ENCODE measurements at regions not wholly inside any gene's neighbourhood (a gene's known extent, or its start where the extent isn't known, plus 50 kb on each side); places are given as distances from the start of the nearest gene placed in this dataset.
"Not testable (repeated sequence)": the region's sequence is repeated elsewhere in the genome, so short reads cannot be mapped to it uniquely, and the experiment has no call there.

DNA sequence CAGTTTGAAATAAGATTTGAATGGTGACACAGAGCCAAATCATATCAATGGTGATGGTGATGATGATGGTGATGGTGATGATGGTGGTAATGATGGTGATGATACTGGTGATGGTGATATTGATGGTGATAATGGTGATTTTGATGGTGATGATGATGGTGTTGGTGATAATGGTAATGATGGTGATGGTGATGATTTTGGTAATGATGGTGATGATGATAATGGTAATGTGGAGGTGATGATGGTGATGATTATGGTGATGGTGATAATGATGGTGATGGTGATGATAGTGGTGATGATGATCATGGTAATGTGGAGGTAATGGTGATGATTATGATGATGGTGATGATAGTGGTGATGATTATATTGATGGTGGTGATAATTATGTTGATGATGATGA lies 311.9 kb upstream of the SFSWAP start:
- no peak for DNase-seq

DNA sequence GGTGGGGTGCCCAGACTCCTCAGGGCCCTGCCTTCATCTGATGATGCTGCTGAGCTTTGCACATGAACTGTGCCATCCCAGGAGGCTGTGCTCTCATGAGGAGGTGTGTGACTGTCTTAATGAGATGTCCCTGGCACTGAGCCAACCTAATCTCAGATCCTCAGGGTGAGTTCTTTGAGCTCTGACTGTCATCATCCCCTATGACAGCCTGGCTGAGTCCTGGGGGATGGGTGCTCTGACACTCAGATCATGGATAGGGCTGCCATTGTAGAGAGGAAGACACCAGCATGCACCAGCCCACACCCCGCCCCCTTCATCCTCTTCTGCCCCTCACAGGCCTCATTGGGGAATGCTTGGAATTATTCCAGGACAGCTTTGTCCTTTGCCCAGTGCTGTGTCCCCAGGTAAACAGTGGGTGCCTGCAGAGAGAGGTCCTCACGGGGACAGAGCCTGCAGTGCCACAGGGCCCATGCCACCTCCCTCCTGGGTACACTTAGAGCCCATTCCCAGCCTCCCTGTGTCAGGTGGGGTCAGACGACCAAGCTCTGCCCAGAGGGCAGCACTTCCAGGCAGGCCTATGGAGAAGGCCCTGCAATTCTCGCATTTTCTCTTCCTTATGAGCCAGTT lies 310.1 kb upstream of the SFSWAP start:
- DNase-seq, result not testable (repeated sequence)

DNA sequence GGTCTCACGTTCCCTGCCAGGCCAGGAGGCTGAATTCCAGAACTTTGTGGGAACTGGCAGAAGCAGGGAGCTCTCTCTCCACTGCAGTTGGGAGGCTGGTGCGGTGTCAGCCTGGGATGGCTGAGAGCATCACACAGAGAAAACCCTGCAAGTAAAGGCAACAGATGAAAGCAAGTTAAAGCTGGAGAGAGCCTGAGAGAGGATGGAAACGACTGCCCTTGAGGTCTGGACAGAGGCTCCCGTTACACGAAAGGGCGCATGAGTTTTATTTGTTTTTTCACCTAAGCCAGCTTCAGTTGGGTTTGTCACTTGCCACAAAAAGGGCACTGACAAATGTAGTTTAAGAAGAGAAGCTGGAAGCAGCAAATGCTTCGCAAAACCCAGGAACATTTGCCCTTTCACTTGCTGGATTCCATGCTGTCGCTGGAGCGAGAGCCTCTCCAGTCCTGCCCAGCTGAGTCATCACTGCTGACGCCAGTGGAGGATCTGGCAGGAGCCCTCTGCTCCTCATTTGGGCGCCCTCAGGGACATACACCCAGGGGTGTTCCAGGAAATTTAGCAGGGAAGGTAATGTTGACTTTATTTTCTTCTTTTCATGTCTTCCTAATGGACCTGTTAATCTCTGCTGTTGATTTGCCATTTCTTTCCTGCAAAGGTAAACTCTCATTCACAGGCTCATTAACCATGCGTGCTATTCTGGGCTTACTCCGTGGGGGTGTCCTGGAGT lies 308.8 kb upstream of the SFSWAP start:
- not testable (repeated sequence) for DNase-seq

DNA sequence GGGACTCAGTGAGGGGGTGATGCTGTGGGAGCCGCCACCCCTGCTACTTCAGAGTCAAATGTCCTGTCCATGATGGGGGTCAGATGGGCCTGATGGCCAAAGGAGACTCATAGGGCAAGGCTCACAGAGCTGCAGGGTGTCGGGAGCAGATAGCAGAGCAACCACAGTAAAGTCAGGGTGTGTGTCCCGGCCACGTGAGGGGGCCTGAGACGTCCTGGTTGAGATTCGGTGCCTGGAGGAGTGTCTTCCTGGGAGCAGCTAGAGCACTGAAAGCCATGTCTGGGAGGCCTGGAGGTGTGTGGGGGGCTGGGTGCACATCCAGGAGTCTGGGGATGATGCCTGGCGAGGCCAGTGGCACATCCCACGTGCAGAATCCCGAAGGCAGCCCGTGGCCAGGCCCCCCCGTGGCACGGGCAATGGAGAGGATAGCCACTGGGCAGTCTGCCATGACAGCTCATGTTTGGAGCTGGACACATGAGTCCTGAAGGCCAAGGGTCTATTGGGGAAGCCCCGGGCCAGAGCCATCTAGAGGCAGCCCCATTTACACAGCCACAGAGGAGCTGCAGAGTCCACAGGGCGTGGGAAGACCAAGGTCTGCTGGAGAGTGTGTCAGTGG lies 308.0 kb upstream of the SFSWAP start:
- no peak for DNase-seq

DNA sequence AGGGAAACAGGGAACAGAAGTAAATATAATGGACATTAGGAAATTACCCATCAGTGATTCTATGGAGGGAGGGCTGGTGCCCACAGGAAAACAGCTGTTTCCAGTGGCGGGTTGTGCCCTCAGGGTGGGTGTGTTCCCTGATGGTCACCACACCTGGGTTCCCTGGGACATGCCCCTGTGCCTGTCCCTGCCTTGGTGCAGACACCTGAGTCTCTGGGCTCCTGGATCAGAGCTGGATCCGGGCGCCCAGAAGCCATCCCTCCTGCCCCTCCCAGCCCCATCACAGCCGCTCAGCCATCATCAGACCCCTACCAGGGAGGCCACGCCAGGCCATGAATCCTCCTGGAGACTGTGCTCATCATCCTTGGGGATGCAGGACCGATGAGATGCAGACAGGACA lies 307.2 kb upstream of the SFSWAP start:
- DNase-seq, result no peak

DNA sequence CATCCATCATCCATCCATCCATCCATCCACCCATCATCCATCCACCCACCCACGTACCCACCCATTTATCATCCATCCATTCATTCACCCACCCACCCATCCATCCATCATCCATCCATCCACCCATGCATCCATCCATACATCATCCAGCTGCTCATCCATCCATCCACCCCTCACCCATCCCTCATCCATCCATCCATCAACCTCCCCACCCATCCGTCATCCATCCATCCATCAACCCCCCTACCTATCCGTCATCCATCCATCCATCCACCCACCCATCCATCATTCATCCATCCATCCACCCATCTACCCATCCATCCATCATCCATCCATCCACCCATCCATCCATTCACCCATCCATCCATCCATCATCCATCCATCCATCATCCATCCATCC lies 306.2 kb upstream of the SFSWAP start:
- DNase-seq, result no peak

DNA sequence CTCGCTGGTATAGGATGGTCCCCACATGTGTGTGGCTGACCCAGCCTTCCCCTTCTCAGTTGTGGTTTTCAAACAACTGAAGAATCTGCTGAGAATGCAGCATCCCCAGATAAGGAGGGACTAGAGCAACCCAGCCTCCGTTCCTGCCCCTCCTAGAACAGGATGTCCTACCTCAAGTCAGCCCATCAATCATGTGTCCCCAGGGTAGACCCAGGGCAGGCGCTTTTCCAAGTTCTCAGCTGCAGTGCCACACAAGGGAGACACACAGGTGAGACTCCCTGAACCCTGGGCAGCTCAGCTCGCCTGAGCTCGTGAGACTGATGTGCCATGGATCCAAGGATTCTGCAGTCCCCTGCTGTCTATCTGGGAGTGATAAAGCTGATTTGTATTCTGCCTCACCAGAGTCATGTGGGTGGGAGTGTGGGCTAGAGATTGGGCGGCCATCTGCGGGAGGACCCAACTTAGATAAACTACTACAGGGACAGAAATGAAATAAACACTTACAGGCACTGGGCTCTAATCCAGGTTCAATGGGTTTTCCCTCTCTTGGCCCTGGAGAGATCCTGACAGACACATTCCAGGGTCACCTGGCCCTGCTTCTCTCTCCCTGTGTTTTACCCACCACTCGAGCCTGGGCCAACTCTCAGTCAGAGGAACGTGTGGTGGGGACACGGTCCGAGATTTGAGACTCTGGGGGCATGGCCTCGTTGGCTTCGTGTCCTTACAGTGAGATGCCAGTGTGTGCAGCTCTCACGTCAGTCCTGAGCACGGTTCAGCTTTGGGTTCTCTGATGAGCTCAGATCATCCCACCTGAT lies 303.5 kb upstream of the SFSWAP start:
- no peak for DNase-seq

DNA sequence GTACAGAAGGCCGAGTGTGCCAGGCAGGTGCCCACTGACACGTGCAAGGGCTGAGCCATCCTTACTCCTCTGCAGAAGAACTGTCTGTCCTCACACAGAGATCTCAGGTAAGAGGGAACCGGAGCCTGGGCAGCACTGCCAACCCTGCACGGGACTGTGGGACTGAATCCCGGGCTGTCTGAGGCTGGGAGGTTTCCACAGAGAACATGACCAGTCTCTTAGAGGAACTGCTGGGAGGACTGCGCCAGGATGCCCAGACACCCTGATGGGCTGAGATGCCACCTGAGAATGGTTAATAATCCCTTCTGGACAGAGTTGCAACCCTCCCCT lies 302.9 kb upstream of the SFSWAP start:
- no peak for DNase-seq

DNA sequence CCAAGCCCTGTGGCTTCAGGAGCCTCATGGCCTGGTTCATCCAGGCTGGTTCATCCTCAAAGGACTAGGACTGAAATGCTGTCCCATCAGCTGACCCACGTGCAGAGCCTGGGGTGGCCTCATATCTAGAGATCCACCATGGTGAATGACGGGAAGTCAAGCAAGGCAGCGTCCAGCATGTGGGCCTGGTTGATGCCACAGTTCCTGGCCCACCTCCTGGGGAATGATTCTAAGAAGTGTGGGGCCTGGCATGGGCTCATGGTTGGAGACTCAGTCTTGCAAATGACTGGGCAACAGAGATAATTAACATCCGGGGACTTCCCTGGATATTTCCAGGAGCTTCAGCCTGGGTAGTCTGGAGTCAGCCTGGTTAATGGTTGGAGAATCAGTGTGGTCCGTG lies 302.4 kb upstream of the SFSWAP start:
- DNase-seq, result no peak

DNA sequence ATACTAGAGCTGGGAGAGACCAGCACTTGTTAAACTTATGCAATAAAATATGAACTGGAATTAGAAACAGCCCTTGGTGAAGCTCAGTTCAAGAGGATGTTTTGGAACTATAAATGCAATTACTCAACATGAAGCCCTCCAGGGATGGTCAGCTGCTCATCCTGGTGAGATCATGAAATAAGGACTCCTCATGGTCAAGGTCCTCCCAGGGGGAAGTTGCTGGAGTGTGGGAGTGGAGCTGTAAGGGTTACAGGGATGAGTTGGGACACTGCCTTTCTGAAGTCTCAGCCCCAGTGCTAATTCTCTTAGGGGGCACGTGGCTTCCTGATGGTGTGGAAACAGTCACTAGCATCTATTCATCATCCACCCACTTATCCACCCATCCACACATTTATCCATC lies 301.7 kb upstream of the SFSWAP start:
- DNase-seq, result no peak

DNA sequence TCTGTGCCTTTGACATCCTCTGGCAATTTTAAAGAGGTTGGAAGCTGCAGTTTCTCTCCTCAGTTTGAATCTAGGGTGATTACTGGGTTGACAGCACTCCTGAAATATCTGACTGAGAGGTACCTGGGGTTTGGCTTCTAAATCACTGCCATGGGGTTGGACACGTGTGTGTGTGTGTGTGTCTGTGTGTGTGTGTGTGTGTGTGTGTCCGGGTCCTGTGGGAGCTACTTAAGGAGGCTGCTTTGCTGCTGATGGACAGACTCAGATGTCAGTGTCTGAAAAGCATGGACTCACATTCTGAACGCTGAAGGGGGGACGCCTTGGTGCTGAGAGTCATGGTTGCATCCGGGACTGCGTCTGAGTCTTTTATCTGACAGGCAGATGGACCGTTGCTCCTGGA lies 299.1 kb upstream of the SFSWAP start:
- DNase-seq, result not testable (repeated sequence)

DNA sequence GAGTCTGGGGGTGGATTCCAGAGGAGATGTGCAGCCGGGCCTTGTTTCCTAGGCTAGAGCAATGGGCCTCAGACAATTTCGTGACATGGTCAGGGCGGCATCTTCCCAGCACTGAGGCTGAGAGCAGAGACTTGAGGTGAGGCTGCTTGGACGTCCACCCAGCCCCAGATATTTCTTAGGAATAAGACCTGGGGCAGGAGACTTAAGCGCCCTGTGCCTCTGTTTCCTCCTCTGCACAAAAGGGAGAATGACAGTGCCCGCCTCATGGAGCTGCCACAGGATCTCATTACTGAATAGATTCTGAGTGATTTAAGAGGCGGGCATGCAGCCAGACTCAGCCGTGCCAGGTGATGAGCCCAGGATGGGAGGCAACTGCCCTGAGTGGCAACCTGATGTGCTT lies 297.9 kb upstream of the SFSWAP start:
- no peak for DNase-seq

DNA sequence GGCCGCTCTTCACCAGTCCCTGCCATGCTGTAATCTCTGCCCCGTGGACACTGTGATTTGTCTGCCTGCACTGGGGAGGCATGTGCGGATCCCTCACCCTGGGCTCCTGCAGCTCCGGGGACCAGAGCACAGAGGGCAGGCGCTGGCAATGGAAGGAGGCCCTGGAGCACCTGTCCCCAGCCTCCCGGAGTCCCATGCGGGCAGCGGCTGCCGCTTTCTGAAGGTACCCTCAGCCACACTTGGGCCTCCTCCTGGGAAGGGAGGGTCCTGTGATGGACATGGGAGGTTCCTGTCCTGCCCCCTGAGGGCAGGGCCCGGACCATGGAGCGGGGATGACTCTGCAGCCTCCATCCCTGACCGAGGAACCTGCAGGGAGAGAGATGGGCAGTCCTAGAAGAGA lies 297.4 kb upstream of the SFSWAP start:
- no peak for DNase-seq

DNA sequence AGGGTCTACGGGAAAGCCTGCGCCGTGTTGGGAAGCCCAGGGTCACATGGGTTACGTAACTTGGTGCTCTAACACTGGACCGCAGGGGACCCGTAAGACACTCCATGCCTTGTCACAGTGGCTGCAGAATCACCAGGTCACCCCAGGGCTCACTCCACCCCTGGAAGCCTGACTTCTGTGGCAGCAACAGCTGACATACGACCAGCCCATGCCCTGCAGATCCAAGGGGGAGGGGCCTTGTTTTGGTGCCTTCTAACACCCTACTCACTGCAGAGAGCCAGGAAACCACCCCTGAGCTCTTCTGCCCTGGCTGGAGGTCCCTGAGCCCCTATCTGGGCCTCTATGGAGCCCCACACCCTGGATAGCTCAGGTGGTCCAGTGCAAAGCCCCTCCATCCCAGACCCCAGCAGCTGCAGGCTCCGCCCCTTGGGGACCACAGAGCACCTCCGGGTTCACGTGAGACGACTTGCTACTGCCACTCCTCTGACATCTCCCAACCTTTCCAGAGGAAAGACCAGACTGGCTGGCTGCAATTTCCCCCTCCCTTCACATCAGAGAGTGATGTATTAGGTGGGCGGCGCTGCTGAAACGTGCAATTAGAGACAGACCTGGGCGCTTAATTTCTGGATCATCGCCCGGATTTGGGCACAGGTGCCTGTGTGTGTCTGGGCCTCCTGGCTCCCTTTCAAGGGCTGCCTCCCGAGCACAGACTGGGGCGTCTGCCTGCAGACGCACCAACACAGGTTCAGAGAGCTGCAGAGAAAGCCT lies 296.6 kb upstream of the SFSWAP start:
- DNase-seq, result not testable (repeated sequence)

DNA sequence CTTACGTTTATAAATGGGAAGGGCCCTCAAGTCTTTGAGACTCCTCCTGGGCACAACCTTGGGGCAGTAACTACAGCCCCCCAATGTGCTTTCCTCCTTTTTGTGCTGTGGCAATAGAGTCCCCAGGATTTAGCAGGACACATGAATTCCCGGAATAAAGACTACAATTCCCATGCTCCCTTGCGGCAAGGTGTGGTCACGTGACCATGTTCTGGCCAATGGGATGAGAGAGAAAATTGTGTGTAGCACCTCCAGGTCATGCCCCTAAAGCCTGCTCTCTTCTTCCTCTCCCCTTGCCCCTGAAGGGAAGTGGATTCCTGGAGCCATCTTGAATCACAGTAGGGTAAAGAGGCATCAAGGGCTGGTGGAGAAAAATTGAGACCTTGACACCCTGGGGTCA lies 295.1 kb upstream of the SFSWAP start:
- DNase-seq, result no peak

DNA sequence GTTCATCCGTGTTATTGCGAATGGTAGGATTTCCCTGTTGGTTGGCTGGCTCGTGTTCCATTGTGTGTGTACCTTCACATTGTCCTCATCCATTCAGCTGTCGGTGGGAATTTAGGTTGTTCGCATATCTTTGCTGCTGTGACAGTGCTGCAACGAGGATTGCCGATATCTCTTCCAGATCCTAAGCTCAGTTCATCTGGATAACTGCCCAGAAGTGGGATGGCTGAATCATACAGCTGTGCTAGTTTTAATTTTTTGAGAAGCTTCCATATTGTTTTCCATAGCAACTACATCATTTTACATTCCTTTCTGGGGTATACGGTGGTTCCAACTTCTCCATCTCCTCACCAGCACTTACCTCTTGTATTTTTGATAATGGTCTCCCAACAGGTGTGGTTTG lies 292.8 kb upstream of the SFSWAP start:
- DNase-seq, result no peak

DNA sequence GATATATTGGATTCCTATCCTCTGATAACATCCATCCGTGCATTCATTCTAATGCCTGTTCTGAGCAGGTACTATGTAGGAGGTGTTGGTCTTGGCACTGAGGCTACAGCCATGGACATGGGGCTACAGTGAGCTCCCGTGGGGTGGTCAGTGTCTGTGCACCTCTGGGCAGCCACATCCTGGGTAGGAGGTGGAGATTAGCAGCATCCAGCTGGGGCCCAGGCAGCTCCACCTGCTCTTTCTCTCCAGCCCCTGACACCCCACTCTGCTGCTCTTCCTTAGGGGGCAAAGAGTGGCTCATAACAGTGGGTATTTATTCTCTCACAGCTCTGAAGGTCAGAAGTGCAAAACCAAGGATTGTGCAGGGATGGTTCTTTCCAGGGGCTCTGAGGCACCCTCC lies 292.0 kb upstream of the SFSWAP start:
- DNase-seq, result no peak

DNA sequence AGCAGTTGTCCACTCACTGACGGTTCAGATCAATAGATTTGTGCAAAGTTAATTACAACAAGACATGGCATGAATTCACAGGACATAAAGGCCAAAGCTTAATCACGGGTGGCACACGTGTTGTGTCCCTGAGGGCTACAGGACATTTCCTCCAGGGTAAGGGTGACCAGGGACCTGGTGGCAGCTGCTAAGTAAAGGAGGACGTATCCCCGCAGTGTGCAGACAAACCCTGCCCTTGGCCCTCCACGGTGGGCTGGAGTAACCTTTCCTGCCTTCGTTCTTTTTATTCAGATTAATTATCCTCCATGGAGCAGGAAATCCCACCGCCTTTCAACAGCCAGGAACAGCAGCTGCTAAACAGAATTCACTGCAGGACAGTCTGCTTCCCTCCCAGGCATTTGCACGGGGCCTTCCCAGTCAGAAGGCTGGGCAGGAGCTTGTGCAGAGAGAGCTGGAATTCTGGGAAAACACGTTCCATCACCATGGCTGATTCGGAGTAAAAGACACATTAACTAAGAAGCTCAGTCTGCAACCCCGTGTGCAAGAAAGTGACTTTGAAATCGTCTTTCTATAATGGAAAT lies 289.9 kb upstream of the SFSWAP start:
- no peak for DNase-seq

DNA sequence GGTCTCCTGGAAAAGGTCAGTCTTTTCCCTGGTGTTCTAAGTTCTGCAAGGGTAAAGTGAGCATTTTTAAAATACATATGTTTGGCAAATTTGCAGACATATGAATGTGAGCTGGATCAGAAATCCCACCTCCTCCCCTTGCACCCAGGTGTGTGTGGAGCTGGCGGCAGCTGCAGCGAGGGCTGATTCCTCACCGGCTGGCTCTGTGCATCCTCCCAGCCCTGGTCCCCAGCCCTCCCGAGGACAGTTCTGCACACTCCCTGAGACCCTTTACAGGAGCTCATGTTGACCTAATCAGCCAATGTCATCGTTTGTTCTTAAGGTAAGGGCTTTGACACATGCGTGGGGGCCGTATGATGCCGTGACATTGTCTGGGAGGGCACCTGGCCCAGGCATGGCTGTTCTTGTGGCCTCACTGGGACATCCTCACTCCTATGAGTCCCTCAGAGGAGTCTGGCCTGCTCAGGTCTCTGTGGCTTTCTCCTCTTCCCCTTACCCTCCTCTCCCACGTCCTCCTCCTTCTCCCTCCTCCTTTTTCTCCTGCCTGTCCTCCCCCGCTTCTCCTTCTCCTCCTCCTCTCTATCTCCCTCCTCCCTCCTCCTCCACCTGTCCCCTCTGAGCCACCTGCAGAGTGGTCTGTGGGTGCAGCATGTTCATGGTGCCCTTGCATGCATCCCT lies 289.2 kb upstream of the SFSWAP start:
- no peak for DNase-seq

DNA sequence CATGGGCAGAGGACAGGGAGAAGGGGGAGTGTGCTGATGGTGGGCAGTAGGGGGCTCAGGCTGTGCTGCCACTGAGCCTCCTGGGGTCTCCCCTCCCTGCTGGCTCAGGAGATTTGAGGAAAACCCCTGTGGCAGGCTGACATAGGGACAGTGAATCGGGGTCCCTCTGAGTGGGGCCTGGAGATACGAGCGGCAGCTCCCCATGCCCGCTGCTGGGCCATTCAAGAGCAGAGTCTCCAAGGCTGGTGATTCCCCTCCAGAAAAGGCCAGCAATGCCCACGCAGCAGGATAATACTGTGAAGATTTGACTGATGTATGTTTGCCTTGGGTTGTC lies 288.7 kb upstream of the SFSWAP start:
- DNase-seq, result no peak

DNA sequence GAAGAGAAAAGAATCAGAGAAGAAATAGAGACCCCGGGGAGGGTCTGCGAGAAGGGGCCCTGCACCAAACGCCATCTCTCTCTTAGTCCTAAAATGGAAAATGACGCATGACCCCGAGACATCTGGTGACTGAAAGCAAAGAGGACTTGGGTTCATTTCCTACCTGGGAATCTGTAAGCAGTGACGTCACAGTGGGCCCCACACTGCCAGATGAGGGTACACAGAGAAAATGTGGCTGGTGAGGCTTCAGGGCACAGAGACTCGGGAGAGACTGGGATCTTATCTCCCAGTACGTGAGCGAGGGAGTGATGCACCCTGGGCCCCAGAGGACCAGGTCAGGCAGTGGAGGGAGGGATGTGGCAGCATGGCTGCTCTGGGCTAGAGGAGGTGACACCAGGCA lies 288.1 kb upstream of the SFSWAP start:
- DNase-seq, result no peak

DNA sequence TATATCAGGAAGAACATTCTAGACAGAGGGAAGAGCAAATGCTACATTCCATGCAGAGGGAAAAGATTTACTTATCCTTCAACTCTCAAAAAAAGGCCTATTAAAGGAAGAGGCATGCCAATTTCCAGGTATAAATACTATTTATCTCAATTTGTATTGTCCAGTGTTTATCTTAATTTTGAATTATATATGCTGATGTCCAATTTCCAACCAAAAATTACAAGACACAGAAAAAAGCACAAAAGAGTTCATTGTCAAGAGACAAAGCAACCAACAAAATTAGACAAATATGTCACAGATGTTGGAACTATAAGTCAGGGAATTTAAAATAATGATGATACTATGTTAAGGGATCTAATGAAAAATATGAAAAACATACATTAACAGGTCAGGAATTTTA lies 286.6 kb upstream of the SFSWAP start:
- DNase-seq, result no peak

Data from activated CD4-positive, alpha-beta T cell treated with anti-CD3 and anti-CD28 coated beads, Interleukin-2, amount 50 U/mL, for 4 hours (primary cell).